Fibroblast of skin of abdomen (primary cell): ENCODE measurements at regions not wholly inside any gene's neighbourhood (a gene's known extent, or its start where the extent isn't known, plus 50 kb on each side); places are given as distances from the start of the nearest gene placed in this dataset.

Experiments
- DNase-seq: peaks from one replicate; pipeline ENCODE4 v3.0.0-alpha.2; 2013

DNA sequence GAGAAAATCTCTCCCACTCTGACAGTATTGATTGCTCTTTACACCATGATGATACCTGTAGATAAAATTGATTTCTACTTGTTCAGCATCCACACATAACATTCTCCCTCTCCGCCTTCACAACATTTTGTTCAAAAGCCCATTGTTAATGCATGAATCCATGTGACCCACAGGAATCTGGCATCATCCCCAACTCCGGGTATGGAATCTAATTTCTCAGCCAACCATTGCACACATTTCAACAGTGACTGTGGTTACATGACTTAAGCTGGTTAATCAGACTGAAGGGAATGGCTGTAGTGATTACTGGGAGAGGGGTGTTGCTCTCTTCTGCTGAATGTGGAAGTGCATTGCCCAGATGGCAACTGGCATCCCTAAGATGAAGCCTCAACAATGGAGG, 161.4 kb upstream of the C16orf82 start:
- peak; percentile 62 for DNase-seq

DNA sequence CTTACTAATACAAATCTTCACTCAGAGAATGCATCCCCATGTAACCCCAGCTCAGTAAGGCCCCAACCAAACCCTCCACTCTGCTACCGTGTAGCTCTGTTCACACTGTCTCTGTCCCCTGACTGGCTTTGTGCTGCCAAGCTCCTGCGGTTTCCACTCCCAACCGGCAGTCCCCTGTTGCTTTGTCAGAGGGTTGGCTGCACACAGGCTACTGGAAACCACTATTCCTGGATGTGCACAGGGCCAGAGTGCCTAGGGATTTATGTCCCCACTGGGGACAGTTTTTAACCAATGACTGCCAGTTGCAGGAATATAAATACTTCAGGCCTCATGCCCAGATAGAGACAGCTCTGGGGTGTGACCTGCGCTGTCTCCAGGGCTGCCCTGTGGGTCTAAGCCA, 157.1 kb upstream of the C16orf82 start:
- DNase-seq = no peak

GRCh38 chr16:26911436-26911835, 155.3 kb upstream of the C16orf82 start:
- DNase-seq = no peak

- DNase-seq = no peak
Observed at GRCh38 chr16:26913851-26914250, 152.9 kb upstream of the C16orf82 start.

GRCh38 chr16:26930786-26931581, 135.7 kb upstream of the C16orf82 start:
- no peak for DNase-seq

DNA sequence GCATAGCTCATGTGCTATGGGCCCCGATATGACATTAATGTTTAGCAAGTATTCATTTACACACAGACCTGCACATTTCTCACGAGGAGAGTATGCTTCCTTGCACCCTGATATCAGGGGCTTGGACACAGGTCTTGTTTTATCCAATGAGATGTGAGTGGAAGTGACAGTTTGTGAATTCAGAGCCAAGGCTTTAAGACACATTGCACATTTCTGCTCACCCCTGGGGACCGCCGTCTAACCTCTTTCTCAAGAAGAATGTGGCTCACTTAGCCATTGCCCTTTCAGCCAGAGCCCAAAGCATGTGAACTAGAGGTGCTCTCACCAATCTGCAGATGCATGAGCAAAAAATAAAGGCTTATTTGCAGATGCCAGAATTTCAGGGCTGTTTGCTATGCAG, 116.1 kb upstream of the C16orf82 start:
- DNase-seq = no peak

- no peak for DNase-seq
Observed at GRCh38 chr16:26951950-26952349, 114.8 kb upstream of the C16orf82 start.

DNA sequence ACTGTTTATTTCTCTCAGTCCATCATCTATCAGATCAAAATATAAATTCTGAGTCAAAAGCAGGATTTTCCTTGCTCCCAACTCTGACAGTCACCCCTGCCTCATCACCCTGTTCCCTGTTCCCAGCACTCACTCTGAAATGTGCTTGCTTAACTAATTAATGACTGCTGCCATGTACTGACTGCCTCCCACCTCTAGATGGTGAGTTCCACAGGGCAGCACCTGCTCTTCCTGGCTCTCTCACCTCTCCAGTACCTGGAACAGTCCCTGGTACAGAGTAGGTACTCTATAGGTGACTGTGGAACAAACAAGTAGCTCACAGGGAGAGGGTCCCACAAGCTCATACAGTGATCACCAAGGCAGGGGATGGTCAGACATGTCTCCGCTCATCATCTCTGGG, 114.3 kb upstream of the C16orf82 start:
- no peak for DNase-seq

GRCh38 chr16:26957283-26957859, 109.4 kb upstream of the C16orf82 start:
- no peak for DNase-seq

- DNase-seq = no peak
Observed at GRCh38 chr16:26959416-26960009, 107.2 kb upstream of the C16orf82 start.

- no peak for DNase-seq
Observed at GRCh38 chr16:26961459-26961858, 105.3 kb upstream of the C16orf82 start.

- no peak for DNase-seq
Observed at GRCh38 chr16:26963109-26963508, 103.6 kb upstream of the C16orf82 start.

- DNase-seq = no peak
Observed at GRCh38 chr16:26969589-26970231, 97.0 kb upstream of the C16orf82 start.

DNA sequence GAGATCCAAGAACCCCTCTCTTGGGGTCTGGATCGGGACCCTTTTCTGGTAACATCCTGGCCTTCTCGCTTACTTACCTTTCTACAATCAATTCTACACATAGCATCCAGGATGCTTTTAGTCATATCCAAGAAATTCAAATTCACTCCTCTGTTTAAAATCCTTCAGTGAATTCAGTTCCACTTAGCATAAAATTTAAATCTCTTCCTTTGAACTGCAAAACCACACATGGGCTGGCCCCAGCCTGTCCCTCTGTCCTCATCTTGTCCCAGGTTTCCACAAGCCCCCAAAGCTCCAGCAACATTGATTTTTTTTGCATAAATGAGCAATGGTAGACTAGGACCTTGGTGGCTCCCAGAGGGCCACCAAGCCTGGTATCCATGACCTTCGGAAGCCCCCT, 96.4 kb upstream of the C16orf82 start:
- no peak for DNase-seq

- DNase-seq = no peak
Observed at GRCh38 chr16:26976873-26977272, 89.9 kb upstream of the C16orf82 start.

GRCh38 chr16:26981266-26981938, 85.3 kb upstream of the C16orf82 start:
- DNase-seq = peak; percentile 24

DNA sequence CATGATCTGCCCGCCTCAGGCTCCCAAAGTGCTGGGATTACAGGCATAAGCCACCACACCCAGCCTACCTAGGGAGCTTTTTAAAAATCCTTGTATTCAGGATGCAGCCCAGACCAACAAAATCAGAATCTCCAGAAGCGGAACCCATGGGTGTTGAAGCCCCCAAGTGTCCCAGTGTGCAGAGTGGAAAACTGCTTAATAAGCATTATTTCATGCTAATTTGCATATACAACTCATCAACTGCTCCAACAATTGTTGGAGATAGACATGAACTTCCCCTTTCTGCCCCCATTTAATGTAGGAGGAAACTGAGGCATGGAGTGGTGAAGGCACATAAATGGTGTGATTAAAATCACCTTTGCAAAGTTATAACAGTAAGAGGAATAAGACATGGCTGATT, 84.3 kb upstream of the C16orf82 start:
- DNase-seq = no peak

- peak; percentile 1 for DNase-seq
Observed at GRCh38 chr16:26983426-26983825, 83.3 kb upstream of the C16orf82 start.

DNA sequence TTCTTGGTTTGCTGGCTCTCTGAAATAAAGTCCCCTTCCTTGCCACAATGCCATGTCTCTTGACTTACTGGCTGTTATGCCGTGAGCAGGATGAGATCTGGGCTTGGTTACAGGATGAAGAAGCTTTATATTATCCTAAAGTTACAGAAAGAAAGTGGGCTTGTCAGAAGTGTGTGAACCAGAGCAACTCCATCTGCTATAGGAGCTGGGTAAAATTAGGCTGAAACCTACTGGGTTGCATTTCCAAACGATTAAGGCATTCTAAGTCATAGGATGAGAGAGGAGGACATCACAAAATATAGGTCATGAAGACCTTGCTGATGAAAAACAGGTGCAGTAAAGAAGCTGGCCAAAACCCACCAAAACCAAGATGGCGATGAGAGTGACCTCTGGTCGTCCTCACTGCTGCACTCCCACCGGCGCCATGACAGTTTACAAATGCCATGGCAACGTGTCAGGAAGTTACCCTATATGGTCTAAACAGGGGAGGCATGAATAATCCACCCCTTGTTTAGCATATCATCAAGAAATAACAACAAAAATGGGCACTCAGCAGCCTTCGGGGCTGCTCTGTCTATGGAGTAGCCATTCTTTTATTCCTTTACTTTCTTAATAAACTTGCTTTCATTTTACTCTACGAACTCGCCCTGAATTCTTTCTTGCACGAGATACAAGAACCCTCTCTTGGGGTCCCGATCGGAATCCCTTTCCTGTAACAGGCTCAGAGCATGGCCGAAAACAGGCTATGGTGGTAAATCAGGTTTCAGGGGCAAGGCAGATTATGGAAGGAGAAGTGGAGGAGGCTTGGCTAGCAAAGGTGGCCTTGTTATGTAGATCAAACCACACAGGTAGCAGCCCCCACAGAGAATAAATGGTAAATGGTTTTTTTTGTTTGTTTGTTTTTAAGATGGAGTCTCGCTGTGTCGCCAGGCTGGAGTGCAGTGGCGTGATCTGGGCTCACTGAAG, 81.3 kb upstream of the C16orf82 start:
- no peak for DNase-seq

- DNase-seq = peak; percentile 61
Observed at GRCh38 chr16:26987597-26988010, 79.1 kb upstream of the C16orf82 start.

DNA sequence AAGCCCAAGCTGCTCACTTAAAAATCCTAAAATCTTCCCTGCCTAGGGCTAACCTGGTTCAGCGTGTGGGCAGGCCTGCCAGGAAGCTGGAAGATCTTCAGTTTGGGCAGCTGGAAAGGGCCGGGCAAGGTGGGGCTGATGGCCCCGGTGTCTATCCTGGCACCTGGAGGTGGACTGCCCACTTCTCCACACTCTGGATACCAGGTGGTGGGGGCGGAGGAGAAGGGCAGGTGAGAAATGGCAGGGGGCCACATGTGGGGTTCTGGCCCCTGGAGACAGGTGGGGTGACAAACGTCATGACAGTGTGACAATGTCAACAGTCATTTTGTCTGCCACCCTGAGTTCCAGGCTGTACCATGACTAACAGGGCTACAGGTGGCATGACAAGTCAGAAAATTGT, 78.5 kb upstream of the C16orf82 start:
- no peak for DNase-seq
